OCI-LY3 (cell line): ENCODE measurements at regions not wholly inside any gene's neighbourhood (a gene's known extent, or its start where the extent isn't known, plus 50 kb on each side); places are given as distances from the start of the nearest gene placed in this dataset.

Experiments
- CTCF ChIP-seq: fragments of 200-600, 300-600 bp; sonication (generic); IDR thresholded peaks from 2 replicates; pipeline ENCODE4 v1.5.1; 2014; ENCODE audit warnings: antibody characterized with exemption, low read length, low read depth
- EZH2phosphoT487 ChIP-seq: fragments of 200-600 bp; shearing (Covaris generic); IDR thresholded peaks from 2 replicates; pipeline ENCODE4 v1.6.1; 2018; ENCODE audit warnings: antibody characterized with exemption, mixed run types, low read depth

- TF ChIP-seq CTCF (no peak), EZH2phosphoT487 (no peak)
These were observed 237.6 kb upstream of the TCERG1L start for GRCh38 chr10:131549116-131549515.
